IMR-90 (cell line): ENCODE measurements at regions not wholly inside any gene's neighbourhood (a gene's known extent, or its start where the extent isn't known, plus 50 kb on each side); places are given as distances from the start of the nearest gene placed in this dataset.

Experiments used
- ATAC-seq: fragments of 200-7000 bp; cut with Tn5 transposase; 2 replicates; pipeline ENCODE4 v1.9.1; 2020; ENCODE audit warnings: low read depth, mild to moderate bottlenecking, moderate library complexity
- BruUV-seq: library from RNA; stranded (reverse); fragments of 400-500 nt; replicated peaks from 2 replicates; lab custom pipeline; 2021; lab: Mats Ljungman, UMichigan
- CTCF ChIA-PET: fragments of 300-600 bp; formaldehyde crosslinking; extraction: SDS; loops from one replicate; lab custom pipeline; 2021; ENCODE audit warnings: antibody characterized with exemption; lab: Yijun Ruan, JAX
- POLR2A ChIA-PET: fragments of 300-600 bp; sonication (Branson Sonifier 250); formaldehyde crosslinking; loops from one replicate; lab custom pipeline; 2022; ENCODE audit warnings: antibody characterized with exemption; ENCODE audit not compliant: unreplicated experiment; lab: Charles Lee
- DNase-seq: peaks from one replicate; pipeline ENCODE4 v3.0.0; 2013
- H2AFZ ChIP-seq: replicated peaks from 2 replicates; pipeline ENCODE3; 2013; ENCODE audit warnings: low read length, mild to moderate bottlenecking; ENCODE audit not compliant: poor library complexity
- H2AK5ac ChIP-seq: 2 replicates; pipeline ENCODE4 v1.6.1; 2013; ENCODE audit warnings: low read depth, low read length, inconsistent platforms
- H2AK9ac ChIP-seq: replicated peaks from 2 replicates; pipeline ENCODE3; 2013; ENCODE audit warnings: mild to moderate bottlenecking, low read depth, low read length, moderate library complexity; ENCODE audit not compliant: poor library complexity
- H2BK120ac ChIP-seq: 2 replicates; pipeline ENCODE4 v1.6.1; 2013; ENCODE audit warnings: low read depth, low read length, inconsistent platforms
- H2BK15ac ChIP-seq: 3 replicates; pipeline ENCODE4 v1.6.1; 2013; ENCODE audit warnings: low read depth, low read length, inconsistent platforms
- H2BK20ac ChIP-seq: 2 replicates; pipeline ENCODE4 v1.6.1; 2013; ENCODE audit warnings: low read depth, mild to moderate bottlenecking, inconsistent platforms, low read length, moderate library complexity
- H2BK5ac ChIP-seq: 2 replicates; pipeline ENCODE4 v1.6.1; 2013; ENCODE audit warnings: mild to moderate bottlenecking, low read depth, low read length, inconsistent platforms; ENCODE audit not compliant: poor library complexity, severe bottlenecking
- H3K14ac ChIP-seq: replicated peaks from 2 replicates; pipeline ENCODE4 v1.6.1; 2013; ENCODE audit warnings: low read depth, low read length, inconsistent platforms
- H3K18ac ChIP-seq: 2 replicates; pipeline ENCODE4 v1.6.1; 2013; ENCODE audit warnings: low read depth, low read length, control low read depth
- H3K23ac ChIP-seq: 2 replicates; pipeline ENCODE4 v1.6.1; 2013; ENCODE audit warnings: low read depth, low read length, inconsistent platforms
- H3K27ac ChIP-seq: 2 replicates; pipeline ENCODE4 v1.5.1; 2013; ENCODE audit warnings: mild to moderate bottlenecking, control low read depth, low read length; ENCODE audit not compliant: insufficient read depth
- H3K27me3 ChIP-seq: 2 replicates; pipeline ENCODE4 v1.6.1; 2013; ENCODE audit warnings: low read length; ENCODE audit not compliant: control insufficient read depth, insufficient read depth
- H3K36me3 ChIP-seq: 2 replicates; pipeline ENCODE4 v1.6.1; 2013; ENCODE audit warnings: low read length, mixed read lengths; ENCODE audit not compliant: control insufficient read depth, insufficient read depth
- H3K4ac ChIP-seq: 2 replicates; pipeline ENCODE4 v1.6.1; 2013; ENCODE audit warnings: low read depth, low read length, inconsistent platforms
- H3K4me1 ChIP-seq: 2 replicates; pipeline ENCODE4 v1.6.1; 2013; ENCODE audit warnings: low read length, mixed read lengths; ENCODE audit not compliant: control insufficient read depth, insufficient read depth
- H3K4me2 ChIP-seq: 2 replicates; pipeline ENCODE4 v1.6.1; 2013; ENCODE audit warnings: low read depth, mild to moderate bottlenecking, control low read depth, low read length, moderate library complexity
- H3K4me3 ChIP-seq: 2 replicates; pipeline ENCODE4 v1.5.1; 2013; ENCODE audit warnings: low read depth, mild to moderate bottlenecking, control low read depth, low read length, moderate library complexity; ENCODE audit not compliant: insufficient read depth
- H3K56ac ChIP-seq: 2 replicates; pipeline ENCODE4 v1.6.1; 2013; ENCODE audit warnings: low read length, inconsistent platforms; ENCODE audit not compliant: insufficient read depth; ENCODE audit errors: extremely low read depth
- H3K79me1 ChIP-seq, 2 experiments: 2 replicates each; pipeline ENCODE4 v1.6.1; 2013; ENCODE audit warnings: low read length in 2 of 2, inconsistent platforms in 1 of 2, low read depth in 1 of 2
- H3K9ac ChIP-seq: 2 replicates; pipeline ENCODE4 v1.6.1; 2013; ENCODE audit warnings: low read depth, low read length, control low read depth
- H3K9me1 ChIP-seq: 2 replicates; pipeline ENCODE4 v1.6.1; 2013; ENCODE audit warnings: low read length, inconsistent platforms; ENCODE audit not compliant: insufficient read depth
- H3K9me3 ChIP-seq: 2 replicates; pipeline ENCODE4 v1.6.1; 2013; ENCODE audit warnings: low read length; ENCODE audit not compliant: control insufficient read depth, insufficient read depth
- H4K20me1 ChIP-seq: 2 replicates; pipeline ENCODE4 v1.6.1; 2013; ENCODE audit warnings: low read length, inconsistent platforms; ENCODE audit not compliant: insufficient read depth
- H4K5ac ChIP-seq: 2 replicates; pipeline ENCODE4 v1.6.1; 2013; ENCODE audit warnings: mild to moderate bottlenecking, low read depth, low read length, control low read depth
- H4K8ac ChIP-seq, 2 experiments: 2 replicates each; pipeline ENCODE4 v1.6.1; 2013; ENCODE audit warnings: low read depth in 2 of 2, low read length in 2 of 2, control low read depth in 1 of 2, inconsistent platforms in 1 of 2
- H4K91ac ChIP-seq: 2 replicates; pipeline ENCODE4 v1.6.1; 2013; ENCODE audit warnings: low read depth, low read length, inconsistent platforms; ENCODE audit not compliant: insufficient read depth
- BHLHE40 ChIP-seq: fragments of 150-350 bp; IDR thresholded peaks from 2 replicates; pipeline ENCODE4 v1.6.1; 2016; ENCODE audit warnings: mild to moderate bottlenecking, low read depth, low read length
- CEBPB ChIP-seq: IDR thresholded peaks from 2 replicates; pipeline ENCODE4 v1.6.1; 2012; ENCODE audit warnings: low read depth, low read length, improper control_type of control experiment
- CHD1 ChIP-seq: IDR thresholded peaks from 2 replicates; pipeline ENCODE4 v1.6.1; 2012; ENCODE audit warnings: low read depth, low read length, improper control_type of control experiment
- FOS ChIP-seq: fragments of 150-350 bp; IDR thresholded peaks from 2 replicates; pipeline ENCODE4 v1.6.1; 2016; ENCODE audit warnings: low read depth, low read length
- MAFK ChIP-seq: IDR thresholded peaks from 2 replicates; pipeline ENCODE4 v1.6.1; 2012; ENCODE audit warnings: low read depth, low read length, improper control_type of control experiment
- MAZ ChIP-seq: IDR thresholded peaks from 2 replicates; pipeline ENCODE4 v1.6.1; 2012; ENCODE audit warnings: low read depth, mild to moderate bottlenecking, low read length, improper control_type of control experiment, moderate library complexity, borderline replicate concordance
- MXI1 ChIP-seq: IDR thresholded peaks from 2 replicates; pipeline ENCODE4 v1.6.1; 2012; ENCODE audit warnings: low read depth, mild to moderate bottlenecking, low read length, moderate library complexity, borderline replicate concordance
- NFE2L2 ChIP-seq: fragments of 150-350 bp; IDR thresholded peaks from 2 replicates; pipeline ENCODE4 v1.6.1; 2016; ENCODE audit warnings: low read depth, mild to moderate bottlenecking, low read length
- POLR2A ChIP-seq: IDR thresholded peaks from 2 replicates; pipeline ENCODE4 v1.6.1; 2012; ENCODE audit warnings: mild to moderate bottlenecking, low read depth, low read length
- RAD21 ChIP-seq: IDR thresholded peaks from 2 replicates; pipeline ENCODE4 v1.6.1; 2012; ENCODE audit warnings: low read length, improper control_type of control experiment
- RCOR1 ChIP-seq: IDR thresholded peaks from 2 replicates; pipeline ENCODE4 v1.6.1; 2012; ENCODE audit warnings: mild to moderate bottlenecking, low read length, improper control_type of control experiment; ENCODE audit not compliant: insufficient replicate concordance
- RFX5 ChIP-seq: IDR thresholded peaks from 2 replicates; pipeline ENCODE4 v1.8.0; 2012; ENCODE audit warnings: low read depth, mild to moderate bottlenecking, low read length, moderate library complexity
- SMC3 ChIP-seq: fragments of 150-350 bp; IDR thresholded peaks from 2 replicates; pipeline ENCODE4 v1.6.1; 2016; ENCODE audit warnings: low read depth, mild to moderate bottlenecking, antibody characterized with exemption, low read length, moderate library complexity
- dilution Hi-C: fragments of 300-500 bp; cut with HindIII; formaldehyde crosslinking; loops from one replicate; pipeline ENCODE4 v1.14.3; 2018; ENCODE audit warnings: low sequenced_read_pairs; ENCODE audit not compliant: unreplicated experiment
- in situ Hi-C: fragments of 300-500 bp; cut with MboI; formaldehyde crosslinking; loops from 3 replicates; pipeline ENCODE4 v1.14.3; 2019; ENCODE audit warnings: low sequenced_read_pairs, inconsistent platforms, mixed read lengths
- intact Hi-C: fragments of 100-400 bp; cut with micrococcal nuclease; formaldehyde crosslinking; loops from 2 replicates; pipeline ENCODE4 v1.10.0; 2022
- TF ChIP-seq, protein P1 (sequence below): fragments of 150-350 bp; IDR thresholded peaks from 2 replicates; pipeline ENCODE4 v1.6.1; 2017; ENCODE audit warnings: mild to moderate bottlenecking, antibody characterized with exemption, low read length, low read depth
- TF ChIP-seq, protein P2 (sequence below): fragments of 150-350 bp; IDR thresholded peaks from 2 replicates; pipeline ENCODE4 v1.6.1; 2016; ENCODE audit warnings: low read depth, mild to moderate bottlenecking, low read length, moderate library complexity, borderline replicate concordance
- TF ChIP-seq, protein P3 (sequence below): conservative IDR thresholded peaks from 2 replicates; pipeline ENCODE4 v1.5.1; 2012; ENCODE audit warnings: mild to moderate bottlenecking, low read depth, low read length, improper control_type of control experiment

DNA sequence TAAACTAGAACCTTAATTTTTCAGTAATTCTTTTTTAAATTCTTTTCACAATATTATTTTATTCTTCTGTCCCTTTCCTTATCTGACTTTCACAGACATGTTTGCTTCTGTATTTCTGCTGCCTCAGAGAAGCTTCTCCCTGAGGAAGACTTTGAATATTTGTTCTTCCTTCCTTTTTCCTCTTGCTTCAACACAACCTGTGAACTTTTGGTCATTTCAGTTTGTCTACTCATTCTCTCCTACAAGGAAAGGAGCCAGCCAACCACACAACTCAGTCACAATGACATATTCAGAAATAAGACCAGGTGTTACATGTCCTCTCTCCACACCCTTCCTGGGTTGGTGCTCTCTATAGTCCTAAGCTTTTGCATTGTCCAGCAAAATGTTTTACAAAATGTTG lies 310.4 kb downstream of the TFAP2B start:
- ATAC-seq: no peak
- H2BK15ac ChIP-seq: no peak overlapping the region
- no peak overlapping the region for H2BK120ac ChIP-seq
- no peak for DNase-seq
- no peak overlapping the region for H3K4me2 ChIP-seq
- H2BK5ac ChIP-seq: no peak overlapping the region
- no peak overlapping the region for H3K56ac ChIP-seq
- H2AK5ac ChIP-seq: no peak overlapping the region
- no peaks in the 10 kb centered on the region for H3K27me3 ChIP-seq
- no TSS peak for BruUV-seq
- H4K20me1 ChIP-seq: no peaks in the 10 kb centered on the region
- H3K36me3 ChIP-seq: no peaks in the 10 kb centered on the region
- TF ChIP-seq, protein P1, sequence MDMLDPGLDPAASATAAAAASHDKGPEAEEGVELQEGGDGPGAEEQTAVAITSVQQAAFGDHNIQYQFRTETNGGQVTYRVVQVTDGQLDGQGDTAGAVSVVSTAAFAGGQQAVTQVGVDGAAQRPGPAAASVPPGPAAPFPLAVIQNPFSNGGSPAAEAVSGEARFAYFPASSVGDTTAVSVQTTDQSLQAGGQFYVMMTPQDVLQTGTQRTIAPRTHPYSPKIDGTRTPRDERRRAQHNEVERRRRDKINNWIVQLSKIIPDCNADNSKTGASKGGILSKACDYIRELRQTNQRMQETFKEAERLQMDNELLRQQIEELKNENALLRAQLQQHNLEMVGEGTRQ: no peak
- TF ChIP-seq CHD1: no peak
- TF ChIP-seq MAZ: no peak
- no peak for TF ChIP-seq RFX5
- no peak for TF ChIP-seq BHLHE40
- no peak for TF ChIP-seq MXI1
- no peak for TF ChIP-seq FOS
- no peak for TF ChIP-seq MAFK
- no peak for TF ChIP-seq CEBPB
- no peak for TF ChIP-seq POLR2A
- TF ChIP-seq, protein P2, sequence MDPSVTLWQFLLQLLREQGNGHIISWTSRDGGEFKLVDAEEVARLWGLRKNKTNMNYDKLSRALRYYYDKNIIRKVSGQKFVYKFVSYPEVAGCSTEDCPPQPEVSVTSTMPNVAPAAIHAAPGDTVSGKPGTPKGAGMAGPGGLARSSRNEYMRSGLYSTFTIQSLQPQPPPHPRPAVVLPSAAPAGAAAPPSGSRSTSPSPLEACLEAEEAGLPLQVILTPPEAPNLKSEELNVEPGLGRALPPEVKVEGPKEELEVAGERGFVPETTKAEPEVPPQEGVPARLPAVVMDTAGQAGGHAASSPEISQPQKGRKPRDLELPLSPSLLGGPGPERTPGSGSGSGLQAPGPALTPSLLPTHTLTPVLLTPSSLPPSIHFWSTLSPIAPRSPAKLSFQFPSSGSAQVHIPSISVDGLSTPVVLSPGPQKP: no peak
- TF ChIP-seq NFE2L2: no peak
- TF ChIP-seq, protein P3, sequence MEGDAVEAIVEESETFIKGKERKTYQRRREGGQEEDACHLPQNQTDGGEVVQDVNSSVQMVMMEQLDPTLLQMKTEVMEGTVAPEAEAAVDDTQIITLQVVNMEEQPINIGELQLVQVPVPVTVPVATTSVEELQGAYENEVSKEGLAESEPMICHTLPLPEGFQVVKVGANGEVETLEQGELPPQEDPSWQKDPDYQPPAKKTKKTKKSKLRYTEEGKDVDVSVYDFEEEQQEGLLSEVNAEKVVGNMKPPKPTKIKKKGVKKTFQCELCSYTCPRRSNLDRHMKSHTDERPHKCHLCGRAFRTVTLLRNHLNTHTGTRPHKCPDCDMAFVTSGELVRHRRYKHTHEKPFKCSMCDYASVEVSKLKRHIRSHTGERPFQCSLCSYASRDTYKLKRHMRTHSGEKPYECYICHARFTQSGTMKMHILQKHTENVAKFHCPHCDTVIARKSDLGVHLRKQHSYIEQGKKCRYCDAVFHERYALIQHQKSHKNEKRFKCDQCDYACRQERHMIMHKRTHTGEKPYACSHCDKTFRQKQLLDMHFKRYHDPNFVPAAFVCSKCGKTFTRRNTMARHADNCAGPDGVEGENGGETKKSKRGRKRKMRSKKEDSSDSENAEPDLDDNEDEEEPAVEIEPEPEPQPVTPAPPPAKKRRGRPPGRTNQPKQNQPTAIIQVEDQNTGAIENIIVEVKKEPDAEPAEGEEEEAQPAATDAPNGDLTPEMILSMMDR: no peak
- no peak for TF ChIP-seq SMC3
- no peak for TF ChIP-seq RCOR1
- no peak for TF ChIP-seq RAD21
- H3K79me1 ChIP-seq: no peaks in the 10 kb centered on the region
- H2AK9ac ChIP-seq: no peak overlapping the region
- H3K18ac ChIP-seq: no peak overlapping the region
- H3K27ac ChIP-seq: no peak overlapping the region
- no peak overlapping the region for H2BK20ac ChIP-seq
- no peaks in the 10 kb centered on the region for H3K4me1 ChIP-seq
- POLR2A ChIA-PET: no interaction called here
- intact Hi-C loops: no loop called here
- in situ Hi-C loops: no loop called here
- no peak overlapping the region for H2AFZ ChIP-seq
- dilution Hi-C loops: no loop called here
- no peak overlapping the region for H4K8ac ChIP-seq
- no peak overlapping the region for H4K5ac ChIP-seq
- no peaks in the 10 kb centered on the region for H3K9me1 ChIP-seq
- no peak overlapping the region for H3K4ac ChIP-seq
- no peaks in the 10 kb centered on the region; the same call in 1 of the 2 replicates for H3K9me3 ChIP-seq
- CTCF ChIA-PET: no interaction called here
- H3K4me3 ChIP-seq: no peak overlapping the region
- no peak overlapping the region for H3K14ac ChIP-seq
- H3K9ac ChIP-seq: no peak overlapping the region
- H3K23ac ChIP-seq: no peak overlapping the region
- no peak overlapping the region for H4K91ac ChIP-seq
